Stimulated activated CD8-positive, alpha-beta memory T cell treated with anti-CD3 and anti-CD28 coated beads, Interleukin-4, amount 100 ng/mL, for 48 hours (primary cell): ENCODE measurements at regions not wholly inside any gene's neighbourhood (a gene's known extent, or its start where the extent isn't known, plus 50 kb on each side); places are given as distances from the start of the nearest gene placed in this dataset.

ENCODE experiments used
- DNase-seq: peaks from one replicate; pipeline ENCODE4 v3.0.0-alpha.2; 2020

GRCh38 chrX:17206584-17206983 lies 168.4 kb upstream of the NHS start:
- DNase-seq = no peak

- no peak for DNase-seq
These were observed 160.0 kb upstream of the NHS start for GRCh38 chrX:17214962-17215361.

GRCh38 chrX:17226736-17227135 lies 148.3 kb upstream of the NHS start:
- no peak for DNase-seq

- no peak for DNase-seq
These were observed 137.9 kb upstream of the NHS start for GRCh38 chrX:17237146-17237545.

GRCh38 chrX:17242470-17242869 lies 132.5 kb upstream of the NHS start:
- DNase-seq = peak; percentile 28

GRCh38 chrX:17247144-17247543 lies 127.9 kb upstream of the NHS start:
- DNase-seq = no peak

GRCh38 chrX:17262123-17262522 lies 112.9 kb upstream of the NHS start:
- no peak for DNase-seq

- no peak for DNase-seq
These were observed 108.9 kb upstream of the NHS start for GRCh38 chrX:17266136-17266535.

- no peak for DNase-seq
These were observed 96.0 kb upstream of the NHS start for GRCh38 chrX:17278961-17279360.

- no peak for DNase-seq
These were observed 89.0 kb upstream of the NHS start for GRCh38 chrX:17285983-17286382.

GRCh38 chrX:17291171-17291900 lies 83.7 kb upstream of the NHS start:
- DNase-seq = no peak

- no peak for DNase-seq
These were observed 82.9 kb upstream of the NHS start for GRCh38 chrX:17292111-17292527.

- no peak for DNase-seq
These were observed 80.4 kb upstream of the NHS start for GRCh38 chrX:17294561-17294960.

- no peak for DNase-seq
These were observed 79.2 kb upstream of the NHS start for GRCh38 chrX:17295791-17296190.

- DNase-seq = no peak
These were observed 76.4 kb upstream of the NHS start for GRCh38 chrX:17298564-17298963.

- DNase-seq = no peak
These were observed 75.8 kb upstream of the NHS start for GRCh38 chrX:17299206-17299605.

GRCh38 chrX:17323397-17323796 lies 51.6 kb upstream of the NHS start:
- no peak for DNase-seq
